GM19351 (cell line): ENCODE measurements at regions not wholly inside any gene's neighbourhood (a gene's known extent, or its start where the extent isn't known, plus 50 kb on each side); places are given as distances from the start of the nearest gene placed in this dataset.
"Not testable (repeated sequence)": the region's sequence is repeated elsewhere in the genome, so short reads cannot be mapped to it uniquely, and the experiment has no call there.

ENCODE experiments used
- ATAC-seq: cut with Tn5 transposase; IDR thresholded peaks from one replicate; pipeline ENCODE4 v1.9.1; 2021; ENCODE audit warnings: mild to moderate bottlenecking, moderate library complexity; ENCODE audit not compliant: unreplicated experiment

DNA sequence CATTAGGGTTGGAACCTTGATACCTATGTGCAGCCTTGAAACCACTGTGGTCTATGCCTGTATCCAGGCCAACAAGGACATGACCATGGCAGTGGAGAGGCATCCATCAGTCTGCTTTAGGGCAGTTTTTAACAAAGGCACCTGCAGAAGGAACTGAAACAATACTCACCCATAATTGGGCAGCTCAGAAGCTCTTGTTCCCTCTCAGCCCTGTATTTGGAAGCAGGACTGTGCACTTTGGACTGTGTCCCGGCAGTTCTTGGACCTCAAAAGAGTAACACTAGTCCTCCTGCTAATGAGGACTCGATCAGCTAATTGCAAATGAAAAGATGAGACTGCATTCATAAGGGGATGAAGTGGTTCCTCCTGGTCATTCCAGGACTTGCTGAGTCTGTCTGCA, 500.2 kb upstream of the TNP1 start:
- ATAC-seq: no peak

DNA sequence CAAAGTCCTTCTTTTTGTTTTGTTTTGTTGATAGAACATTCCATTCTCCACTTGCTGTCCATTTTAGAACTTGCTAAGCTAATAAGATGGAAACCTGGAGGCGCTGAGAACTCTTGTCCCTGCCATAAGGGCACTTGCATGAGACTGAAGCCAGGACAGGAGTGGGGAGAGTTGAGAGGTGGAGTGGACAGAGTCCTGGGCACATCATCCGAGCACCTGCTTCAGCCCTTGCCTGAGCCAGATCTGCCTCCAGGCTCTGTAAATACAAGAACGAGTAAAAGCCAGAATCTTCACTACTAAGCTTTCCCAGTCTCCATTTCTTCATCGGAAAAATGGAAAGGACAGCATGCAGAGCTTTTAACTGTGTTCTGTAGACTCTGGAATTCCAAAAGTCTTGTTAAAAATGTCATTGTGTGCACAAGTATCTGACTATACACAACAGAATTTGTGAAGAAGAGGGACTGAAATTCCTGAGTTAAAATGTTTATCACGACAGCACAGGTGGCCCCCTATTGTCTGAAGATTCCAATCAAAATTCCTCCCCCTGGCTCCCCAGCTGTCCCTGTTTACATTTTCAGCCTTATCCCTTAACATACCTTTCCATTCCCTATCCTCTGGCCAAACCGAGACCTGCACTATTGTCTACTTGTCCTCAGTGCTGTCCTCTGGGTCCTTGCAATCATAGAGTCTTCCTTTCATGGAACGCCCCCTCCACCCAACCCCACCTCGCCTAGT, 498.2 kb upstream of the TNP1 start:
- ATAC-seq: no peak

DNA sequence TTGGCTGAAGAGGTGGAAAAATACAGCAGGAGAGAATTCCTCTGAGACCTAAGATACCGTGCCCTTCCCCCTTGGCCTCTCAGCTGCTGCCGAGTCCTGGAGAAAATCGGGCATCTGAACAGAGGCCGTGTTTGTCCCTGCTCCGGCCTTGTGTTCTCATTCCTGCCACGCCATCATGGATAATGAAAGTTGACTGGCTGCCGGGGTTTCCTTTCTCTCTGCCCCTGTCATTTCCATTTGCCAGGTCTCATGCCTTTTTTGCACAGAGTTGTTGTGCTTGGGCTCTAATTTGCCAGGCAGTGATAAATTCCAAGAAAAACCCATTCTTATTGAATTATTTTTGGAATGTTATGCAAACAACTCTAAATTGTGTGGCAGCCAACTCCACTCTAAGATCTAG, 496.9 kb upstream of the TNP1 start:
- ATAC-seq: no peak

DNA sequence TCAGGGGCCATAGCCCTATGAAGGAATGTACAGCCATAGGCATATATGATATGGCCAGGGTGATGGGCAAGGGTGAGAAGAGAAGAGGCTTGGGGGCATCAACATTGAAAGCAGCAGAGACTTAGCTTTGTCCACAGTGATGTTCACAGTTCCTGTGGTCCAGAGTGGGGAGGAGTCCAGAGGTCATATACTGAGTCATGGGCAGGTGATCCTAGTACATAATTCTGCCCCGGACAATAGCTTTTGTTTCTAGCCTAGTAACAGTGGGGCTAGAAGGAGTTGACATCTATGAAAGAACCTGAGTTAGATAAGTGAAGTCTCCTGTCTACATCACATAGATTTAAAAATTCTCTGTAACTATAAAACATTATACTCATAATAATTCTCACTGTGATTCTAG, 496.3 kb upstream of the TNP1 start:
- ATAC-seq: no peak

DNA sequence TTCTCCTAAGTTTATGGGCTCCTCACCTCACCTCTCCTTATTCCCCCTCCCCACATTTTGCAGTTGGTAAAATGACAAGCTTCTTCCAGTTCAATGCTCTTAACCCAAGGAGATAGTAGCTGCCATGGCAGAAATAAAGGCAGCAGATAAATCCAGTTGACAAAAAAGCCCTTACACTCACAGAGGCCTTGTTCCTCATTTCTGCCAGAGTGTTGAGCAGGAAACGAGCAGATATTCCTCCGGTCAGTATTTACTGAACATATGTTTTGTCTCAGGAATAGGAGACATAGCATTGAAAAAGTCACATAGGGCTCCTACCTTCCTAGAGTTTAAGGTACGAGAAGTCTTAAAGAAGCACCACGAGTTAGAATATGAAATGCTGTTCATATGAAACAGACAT, 493.7 kb upstream of the TNP1 start:
- no peak for ATAC-seq

DNA sequence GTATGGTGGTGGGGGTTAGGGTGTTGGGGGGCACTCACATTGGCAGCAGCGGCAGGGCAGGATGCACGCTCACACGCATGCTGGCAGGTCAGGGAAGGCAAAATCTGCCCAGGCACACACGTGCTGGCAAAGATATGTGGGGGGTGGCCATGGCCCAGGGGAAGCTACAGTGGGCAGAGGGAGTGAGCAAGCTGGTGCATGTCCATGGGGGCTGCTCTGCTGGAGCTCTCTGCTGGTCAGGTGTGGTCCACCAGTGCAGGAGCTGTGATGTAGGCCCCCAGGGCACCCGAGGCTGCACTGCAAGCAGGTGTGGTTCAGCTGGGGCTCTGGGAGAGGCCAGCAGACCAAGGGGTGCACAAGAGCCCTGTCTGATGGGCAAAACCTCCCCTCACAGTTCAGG, 491.5 kb upstream of the TNP1 start:
- no peak for ATAC-seq

DNA sequence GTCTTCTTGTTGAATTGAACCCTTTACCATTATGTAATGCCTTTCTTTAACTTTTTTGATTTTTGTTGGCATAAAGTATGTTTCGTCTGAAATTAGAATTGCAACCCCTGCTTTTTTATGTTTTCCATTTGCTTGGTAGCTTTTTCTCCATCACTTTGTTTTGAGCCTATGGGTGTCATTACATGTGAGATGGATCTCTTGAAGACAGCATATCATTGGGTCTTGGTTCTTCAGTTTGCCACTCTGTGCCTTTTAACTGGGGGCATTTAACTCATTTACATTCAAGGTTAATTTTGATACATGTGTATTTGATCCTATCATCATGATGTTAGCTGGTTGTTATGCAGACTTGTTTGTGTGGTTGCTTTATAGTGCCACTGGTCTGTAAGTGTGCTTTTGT, 489.4 kb upstream of the TNP1 start:
- no peak for ATAC-seq

DNA sequence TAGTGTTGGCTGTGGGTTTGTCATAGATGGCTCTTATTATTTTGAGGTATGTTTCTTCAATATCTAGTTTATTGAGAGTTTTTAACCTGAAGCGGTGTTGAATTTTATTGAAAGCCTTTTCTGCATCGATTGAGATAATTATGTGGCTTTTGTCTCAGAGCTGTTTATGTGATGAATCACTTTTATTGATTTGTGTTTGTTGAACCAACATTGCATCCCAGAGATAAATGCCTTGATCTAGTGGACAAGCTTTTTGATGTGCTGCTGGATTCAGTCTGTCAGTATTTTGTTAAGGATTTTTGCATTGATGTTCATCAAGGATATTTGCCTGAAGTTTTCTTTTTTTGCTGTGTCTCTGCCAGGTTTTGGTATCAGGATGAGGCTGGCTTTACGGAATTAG, 487.8 kb upstream of the TNP1 start:
- not testable (repeated sequence) for ATAC-seq

DNA sequence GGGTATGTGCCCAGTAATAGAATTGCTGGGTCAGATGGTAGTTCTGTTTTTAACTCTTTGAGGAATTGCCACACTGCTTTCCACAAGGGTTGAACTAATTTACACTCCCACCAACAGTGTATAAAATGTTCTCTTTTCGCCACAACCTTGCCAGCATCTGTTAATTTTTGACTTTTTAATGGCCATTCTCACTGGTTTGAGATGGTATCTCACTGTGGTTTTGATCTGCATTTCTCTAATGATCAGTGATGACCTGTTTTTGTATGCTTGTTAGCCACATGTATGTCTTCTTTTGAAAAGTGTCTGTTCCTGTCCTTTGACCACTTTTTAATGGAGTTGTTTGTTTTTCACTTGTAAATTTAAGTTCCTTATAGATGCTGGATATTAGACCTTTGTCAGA, 486.2 kb upstream of the TNP1 start:
- not testable (repeated sequence) for ATAC-seq

DNA sequence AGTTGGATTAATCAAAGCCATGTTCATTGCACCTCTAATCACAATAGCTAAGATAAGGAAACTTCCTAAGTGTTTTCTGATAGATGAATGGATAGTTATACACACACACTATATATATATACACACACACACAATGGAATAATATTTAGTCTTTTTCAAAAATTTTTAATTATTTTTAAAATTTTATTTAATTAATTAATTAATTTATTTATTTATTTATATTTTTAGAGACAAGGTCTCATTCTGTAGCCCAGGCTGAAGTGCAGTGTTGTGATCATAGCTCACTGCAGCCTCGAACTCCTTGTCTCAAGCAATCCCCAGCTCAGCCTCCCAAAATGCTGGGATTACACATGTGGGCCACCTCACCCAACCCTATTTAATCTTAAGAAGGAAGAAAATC, 481.0 kb upstream of the TNP1 start:
- ATAC-seq: no peak

DNA sequence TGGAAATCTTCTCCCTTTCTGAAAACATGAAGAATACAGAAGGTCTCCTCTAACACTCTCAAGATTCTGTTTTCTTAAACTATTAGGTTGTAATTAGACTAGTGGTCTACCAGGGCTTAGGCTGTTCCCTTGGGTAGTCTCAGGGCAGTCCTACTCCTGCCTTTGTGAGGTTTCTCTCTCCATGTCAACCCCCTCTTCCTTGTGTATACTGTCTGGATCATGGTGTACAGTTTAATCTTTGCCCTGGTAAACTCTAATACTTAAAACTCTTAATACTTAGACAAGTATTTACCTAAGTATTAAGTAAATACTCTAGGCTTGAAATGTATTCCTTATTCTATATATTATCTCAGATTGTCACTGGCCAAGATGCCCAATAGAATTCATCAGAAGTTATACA, 480.3 kb upstream of the TNP1 start:
- ATAC-seq: no peak

DNA sequence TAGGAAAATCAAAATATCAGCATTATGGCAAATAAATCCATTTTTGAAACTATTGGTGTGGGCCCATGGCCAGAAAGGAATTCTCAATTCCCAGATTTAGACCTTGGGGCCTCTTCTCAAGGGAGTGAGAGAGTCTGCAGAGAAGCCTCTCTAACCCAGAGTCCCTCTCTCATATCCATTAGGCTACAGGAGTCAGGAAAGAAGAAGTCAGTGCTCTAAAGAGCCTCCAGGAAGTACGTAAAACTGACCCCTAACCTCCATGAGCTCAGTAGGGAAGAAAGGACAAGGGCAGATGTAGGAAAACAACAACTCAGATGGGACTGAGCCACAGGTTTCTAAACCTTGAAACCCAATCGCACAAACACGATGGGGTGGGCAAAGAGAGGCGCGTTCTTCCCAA, 479.9 kb upstream of the TNP1 start:
- ATAC-seq: no peak

DNA sequence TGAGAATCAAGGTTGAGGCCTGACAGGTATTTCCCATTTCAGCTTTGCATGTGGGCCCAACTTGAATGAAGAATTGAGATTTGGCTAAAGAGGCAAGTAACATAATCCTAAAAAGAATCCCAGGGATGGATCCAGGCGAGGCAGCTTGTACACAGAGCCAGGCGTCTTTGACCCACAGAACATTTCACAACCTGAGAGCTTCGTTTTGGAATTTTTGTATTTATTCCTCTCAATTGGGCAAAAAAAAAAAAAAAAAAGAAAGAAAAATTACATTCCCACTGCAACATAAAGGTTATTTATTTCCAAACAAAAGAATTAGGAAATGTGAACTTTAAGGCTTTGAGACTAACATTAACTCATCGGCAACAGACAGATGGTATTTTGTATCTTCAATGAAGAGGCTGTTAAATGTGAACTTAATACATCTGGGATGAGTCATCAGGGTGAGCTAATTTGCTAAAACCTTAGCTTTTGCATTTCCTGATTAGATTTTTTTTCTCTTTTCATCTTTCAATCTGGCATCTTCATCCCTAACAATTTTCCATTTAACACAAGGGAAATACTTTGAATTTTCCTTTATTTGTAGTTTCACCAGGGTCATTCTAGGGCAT, 478.5 kb upstream of the TNP1 start:
- ATAC-seq: no peak

DNA sequence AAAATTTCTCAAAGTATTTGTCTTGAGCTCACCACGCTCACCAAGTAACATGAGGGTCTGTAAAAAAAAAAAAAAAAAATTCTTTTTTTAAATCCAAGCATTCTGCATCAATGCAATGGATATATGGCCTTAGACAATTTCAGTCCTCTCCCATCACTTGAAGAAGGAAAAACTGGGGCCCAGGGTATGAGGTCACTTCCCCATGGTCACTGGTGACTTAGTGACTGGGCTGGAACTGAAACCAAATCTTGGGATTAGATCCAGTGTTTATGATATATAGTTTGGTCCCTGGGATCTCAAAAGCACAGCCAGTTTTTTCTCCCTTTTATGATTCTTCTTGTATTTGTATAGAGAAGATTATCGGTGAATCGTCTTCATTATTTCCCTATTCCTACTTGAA, 477.9 kb upstream of the TNP1 start:
- ATAC-seq: no peak

DNA sequence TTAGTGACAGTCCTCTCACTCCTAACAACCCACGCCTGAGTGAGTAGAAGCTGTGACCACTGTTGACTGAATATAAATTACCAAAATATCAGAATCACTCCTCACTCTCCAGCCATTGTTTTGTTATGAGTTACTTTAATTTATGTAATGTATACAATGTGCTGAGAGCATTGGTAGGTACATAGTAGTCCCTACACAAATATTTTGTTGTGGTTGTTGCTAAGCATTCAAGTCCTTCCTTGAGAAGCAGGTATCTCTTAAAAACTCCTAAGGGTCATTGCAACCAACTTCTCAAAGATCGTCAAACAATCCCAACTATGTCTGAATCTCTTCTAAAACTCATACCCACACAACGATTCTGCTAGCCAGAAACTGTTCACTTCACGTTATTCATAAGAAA, 476.8 kb upstream of the TNP1 start:
- ATAC-seq: no peak

DNA sequence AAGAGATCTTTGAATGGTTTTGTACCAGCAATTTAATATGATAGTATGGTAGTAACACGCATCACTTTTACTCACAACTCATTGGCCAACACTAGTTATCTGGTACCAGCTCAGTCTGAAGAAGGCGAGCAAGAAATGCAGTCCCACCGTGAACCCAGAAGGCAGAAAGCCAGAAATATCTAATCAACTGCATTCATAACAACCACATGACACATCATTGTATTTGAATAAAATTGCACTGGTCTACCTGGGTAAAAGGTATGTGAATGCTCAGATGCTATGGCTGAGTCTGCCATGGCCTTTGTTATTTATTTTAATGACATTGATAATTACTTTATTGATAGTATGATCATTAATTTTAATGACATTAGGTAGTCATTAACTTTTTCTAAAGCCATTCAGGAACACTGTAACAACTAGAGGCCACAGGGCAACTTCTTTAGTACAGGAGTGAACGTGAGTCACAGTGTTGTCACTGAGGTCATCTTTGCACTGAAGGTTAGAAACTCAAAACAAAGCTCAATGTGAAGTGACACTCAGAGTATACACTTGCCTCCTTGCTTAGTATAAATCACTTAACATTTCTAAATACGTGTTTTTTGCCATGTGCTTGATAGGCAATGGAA, 475.6 kb upstream of the TNP1 start:
- ATAC-seq: no peak

DNA sequence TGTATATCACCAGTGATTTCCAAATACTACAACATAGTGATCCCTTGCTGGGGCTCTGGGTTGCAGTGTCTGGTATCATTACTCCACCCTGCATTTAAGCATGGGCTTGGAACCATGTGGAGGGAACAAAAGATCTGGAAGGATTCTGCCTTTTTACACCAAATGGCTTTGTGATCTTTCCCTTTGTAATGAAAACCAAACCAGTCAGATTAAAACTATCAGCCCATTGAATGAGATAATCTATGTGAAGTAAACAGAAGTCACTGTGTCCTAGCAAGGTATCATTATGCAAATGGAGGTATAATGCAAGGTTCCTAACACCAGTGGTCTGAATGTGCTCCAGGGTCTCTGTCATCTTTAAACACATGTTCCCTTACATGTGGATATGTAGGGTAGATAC, 474.7 kb upstream of the TNP1 start:
- no peak for ATAC-seq

DNA sequence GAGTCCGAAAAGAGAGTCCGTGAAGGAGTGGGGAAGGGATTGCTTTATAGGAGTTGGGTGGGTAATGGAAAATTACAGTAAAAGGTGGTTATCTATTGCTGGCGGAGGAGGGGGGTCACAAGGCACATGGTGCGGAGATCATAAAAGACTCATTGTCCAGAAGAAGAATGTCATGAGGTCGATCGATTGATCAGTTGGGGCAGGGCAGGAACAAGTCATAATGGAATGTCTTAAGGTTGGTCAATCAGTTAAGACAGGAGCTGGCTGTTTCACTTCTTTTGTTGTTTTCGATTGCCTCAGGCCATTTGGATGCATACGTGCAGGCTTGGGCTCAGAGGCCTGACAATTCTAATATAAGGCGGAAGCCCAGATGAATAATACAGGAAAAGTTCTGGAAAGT, 473.0 kb upstream of the TNP1 start:
- no peak for ATAC-seq

DNA sequence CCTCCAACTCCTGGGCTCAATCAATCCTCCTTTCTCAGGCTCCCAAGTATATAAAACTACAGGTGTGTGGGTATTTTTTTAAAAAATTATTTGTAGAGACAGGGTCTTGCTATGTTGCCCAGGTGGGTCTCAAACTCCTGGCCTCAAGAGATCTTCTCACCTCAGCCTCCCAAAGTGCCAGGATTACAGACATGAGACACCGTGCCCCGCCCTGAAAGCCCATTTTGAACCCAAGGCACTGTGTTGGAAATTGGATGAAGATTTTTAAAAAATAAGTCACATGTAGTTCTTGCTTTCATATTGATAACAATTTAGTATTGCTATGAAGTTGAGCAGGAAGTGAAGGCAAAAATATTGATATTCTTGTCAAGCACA, 472.5 kb upstream of the TNP1 start:
- no peak for ATAC-seq

DNA sequence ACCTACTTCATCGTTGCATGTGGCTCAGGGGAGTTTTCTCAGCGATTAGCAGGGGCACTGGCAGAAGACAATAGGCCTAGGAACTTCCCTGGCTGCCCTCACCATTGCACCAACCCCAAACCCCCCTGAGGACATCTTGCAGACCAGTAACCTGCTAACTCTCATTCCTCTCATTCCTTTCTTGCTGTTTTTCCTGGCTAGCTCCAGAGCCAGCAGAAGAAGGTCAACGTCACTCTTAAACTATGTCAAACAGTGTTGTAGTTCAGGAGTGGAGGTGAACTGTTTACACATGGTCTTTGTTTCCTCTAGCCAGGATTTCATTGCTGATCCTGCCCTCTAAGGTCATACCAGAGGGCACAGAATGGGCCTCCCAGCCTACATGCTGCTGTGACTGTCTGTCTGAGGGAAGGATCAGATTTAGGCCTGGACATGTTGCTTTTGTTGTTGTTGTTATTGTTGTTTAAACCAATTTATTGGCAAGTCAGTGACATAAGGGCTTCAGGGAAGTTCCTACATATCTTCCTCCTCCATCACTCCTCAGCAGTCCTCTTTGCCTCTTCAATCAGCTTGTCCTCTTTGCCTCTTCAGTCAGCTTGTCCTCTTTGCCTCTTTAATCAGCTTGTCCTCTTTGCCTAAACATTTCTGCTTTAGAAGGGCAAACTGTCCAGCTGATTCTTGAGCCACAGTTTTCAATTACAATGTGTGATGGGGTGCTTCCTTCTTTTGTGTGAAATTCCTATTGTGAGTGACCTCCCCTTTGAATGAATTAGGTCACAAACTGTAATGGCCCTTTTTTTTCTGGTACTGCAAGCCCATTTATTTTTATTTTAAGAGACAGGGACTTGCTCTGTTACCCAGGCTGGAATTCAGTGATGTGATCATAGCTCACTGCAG, 471.9 kb upstream of the TNP1 start:
- no peak for ATAC-seq

DNA sequence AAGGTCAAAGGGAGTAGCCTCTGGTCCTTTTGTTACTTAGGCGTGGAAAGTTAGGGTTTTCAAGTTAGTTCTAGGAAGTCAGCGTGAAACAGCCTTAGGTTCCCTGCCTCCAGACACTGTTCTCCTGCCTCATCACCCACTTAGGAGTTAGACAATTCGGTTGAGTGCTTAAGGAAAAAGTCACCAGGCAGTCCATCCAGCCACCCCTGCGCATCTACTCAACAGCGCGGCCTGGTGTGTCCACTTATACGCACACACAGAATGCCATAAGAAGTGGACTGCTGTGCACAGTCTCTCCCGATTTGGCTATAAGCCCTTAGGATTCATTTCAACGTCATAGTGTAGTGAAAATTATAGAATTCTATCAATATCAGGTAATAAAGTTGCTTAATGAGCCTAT, 470.8 kb upstream of the TNP1 start:
- ATAC-seq: no peak

DNA sequence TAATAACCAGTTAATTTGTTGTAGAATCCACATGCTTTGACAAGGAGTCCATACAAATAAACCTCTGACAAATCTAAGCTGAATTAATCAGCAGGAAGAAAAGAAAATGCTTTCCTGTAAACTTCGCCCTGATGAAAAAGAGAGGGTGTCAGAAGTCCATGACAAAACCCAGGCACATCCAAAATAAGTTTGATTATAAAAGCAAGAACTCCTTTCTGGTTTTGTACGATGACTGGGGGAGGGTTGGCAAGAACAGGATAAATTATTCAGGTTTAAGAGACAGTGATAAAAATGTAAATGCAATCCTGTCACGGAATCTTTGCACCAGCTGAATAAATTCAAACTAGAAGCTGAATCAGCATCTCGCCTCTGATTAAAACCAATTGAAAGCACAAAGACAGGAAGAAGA, 469.2 kb upstream of the TNP1 start:
- no peak for ATAC-seq
